C4-2B (cell line): ENCODE measurements at regions not wholly inside any gene's neighbourhood (a gene's known extent, or its start where the extent isn't known, plus 50 kb on each side); places are given as distances from the start of the nearest gene placed in this dataset.

Experiments
- CTCF ChIP-seq: fragments of 450-650 bp; conservative IDR thresholded peaks from 2 replicates; pipeline ENCODE4 v1.5.1; 2017; ENCODE audit warnings: mild to moderate bottlenecking
- ZFX ChIP-seq: fragments of 450-650 bp; IDR thresholded peaks from 2 replicates; pipeline ENCODE4 v1.6.1; 2017

GRCh38 chr6:14726816-14727493 is 518.9 kb upstream of the JARID2 start:
- TF ChIP-seq CTCF: no peak
- TF ChIP-seq ZFX: no peak
